Epithelial cell of proximal tubule (primary cell): ENCODE measurements at regions not wholly inside any gene's neighbourhood (a gene's known extent, or its start where the extent isn't known, plus 50 kb on each side); places are given as distances from the start of the nearest gene placed in this dataset.
A peak's percentile ranks its signal among the peaks of the same experiment; 100 is the strongest.
"Not testable (repeated sequence)": the region's sequence is repeated elsewhere in the genome, so short reads cannot be mapped to it uniquely, and the experiment has no call there.

Experiments used
- DNase-seq: peaks from one replicate; pipeline ENCODE4 v3.0.0-alpha.2; 2011; ENCODE audit warnings: low read depth
- H3K4me3 ChIP-seq: 2 replicates; pipeline ENCODE4 v1.5.1; 2011; ENCODE audit warnings: low read depth, mild to moderate bottlenecking, low read length
- CTCF ChIP-seq: conservative IDR thresholded peaks from 2 replicates; pipeline ENCODE4 v1.5.1; 2012; ENCODE audit warnings: low read depth, mild to moderate bottlenecking, low read length

DNA sequence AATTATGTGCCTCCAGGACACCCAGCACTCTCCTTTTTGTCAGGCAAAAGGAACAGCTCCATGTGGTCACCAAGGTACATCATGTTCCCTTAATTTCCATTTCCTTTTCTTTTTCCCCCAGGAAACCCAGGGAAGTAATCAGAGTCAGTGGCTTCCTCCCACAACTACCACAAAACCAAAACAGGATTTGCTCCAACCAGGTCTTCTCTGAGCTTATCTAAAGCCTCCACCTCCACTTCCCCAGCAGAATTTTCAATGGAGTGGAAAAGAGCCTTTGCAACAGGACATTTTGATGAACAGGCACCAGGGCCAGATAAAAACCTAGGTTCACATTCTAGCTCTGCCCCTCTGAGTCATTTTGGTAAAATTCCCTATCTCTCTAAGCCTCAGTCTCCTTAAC, 154.3 kb downstream of the NR2F2 start:
- TF ChIP-seq CTCF = no peak
- H3K4me3 ChIP-seq = no peak overlapping the region
- DNase-seq = no peak

- H3K4me3 ChIP-seq = no peak overlapping the region
- no peak for TF ChIP-seq CTCF
- no peak for DNase-seq
Observed at GRCh38 chr15:96487245-96487644, 156.7 kb downstream of the NR2F2 start.

DNA sequence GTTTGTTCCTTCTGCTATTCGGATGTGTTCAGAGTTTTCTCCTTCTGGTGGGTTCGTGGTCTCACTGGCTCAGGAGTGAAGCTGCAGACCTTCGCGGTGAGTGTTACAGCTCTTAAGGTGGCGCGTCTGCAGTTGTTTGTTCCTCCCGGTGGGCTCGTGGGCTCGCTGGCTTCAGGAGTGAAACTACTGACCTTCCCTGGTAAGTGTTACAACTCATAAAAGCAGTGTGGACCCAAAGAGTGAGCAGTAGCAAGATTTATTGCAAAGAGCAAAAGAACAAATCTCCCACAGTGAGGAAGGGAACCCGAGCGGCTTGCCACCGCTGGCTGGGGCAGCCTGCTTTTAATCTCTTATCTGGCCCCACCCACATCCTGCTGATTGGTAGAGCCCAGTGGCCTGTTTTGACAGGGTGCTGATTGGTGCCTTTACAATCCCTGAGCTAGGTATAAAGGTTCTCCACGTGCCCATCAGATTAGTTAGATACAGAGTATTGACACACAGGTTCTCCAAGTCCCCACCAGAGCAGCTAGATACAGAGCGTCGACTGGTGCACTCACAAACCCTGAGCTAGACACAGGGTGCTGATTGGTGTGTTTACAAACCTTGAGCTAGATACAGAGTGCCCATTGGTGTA, 160.7 kb downstream of the NR2F2 start:
- peak overlapping the region; percentile 58 for H3K4me3 ChIP-seq
- not testable (repeated sequence) for DNase-seq

GRCh38 chr15:96491700-96492644, 161.5 kb downstream of the NR2F2 start:
- DNase-seq, H3K4me3 ChIP-seq: not testable (repeated sequence)

GRCh38 chr15:96494505-96494904, 164.0 kb downstream of the NR2F2 start:
- no peak for TF ChIP-seq CTCF
- no peak for DNase-seq
- H3K4me3 ChIP-seq = no peak overlapping the region

DNA sequence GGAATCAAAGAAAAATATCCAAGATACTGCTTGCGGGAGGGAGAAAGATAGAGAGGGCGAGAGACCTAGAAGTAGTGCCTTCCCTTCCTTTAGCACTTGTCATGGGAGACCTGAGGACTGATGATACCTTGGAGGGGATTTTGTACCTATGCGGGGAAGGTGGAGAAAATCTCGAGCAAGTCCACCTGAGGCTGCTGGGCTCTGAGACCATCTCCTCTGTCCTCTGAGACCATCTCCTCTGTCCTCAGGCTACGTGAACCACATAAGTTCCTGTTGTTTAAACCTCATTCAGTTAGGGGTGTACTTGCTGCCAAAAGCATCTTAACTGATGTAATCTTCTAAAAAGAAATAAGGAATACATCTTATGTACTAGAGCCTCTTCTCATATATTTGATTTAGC, 164.9 kb downstream of the NR2F2 start:
- no peak overlapping the region for H3K4me3 ChIP-seq
- DNase-seq = no peak
- no peak for TF ChIP-seq CTCF

GRCh38 chr15:96497951-96498350, 167.5 kb downstream of the NR2F2 start:
- no peak overlapping the region for H3K4me3 ChIP-seq
- no peak for TF ChIP-seq CTCF
- DNase-seq = peak; percentile 37

GRCh38 chr15:96500508-96500907, 170.0 kb downstream of the NR2F2 start:
- no peak overlapping the region for H3K4me3 ChIP-seq
- DNase-seq = no peak
- no peak for TF ChIP-seq CTCF
